Muscle of leg (tissue), 3 donors: ENCODE measurements at regions not wholly inside any gene's neighbourhood (a gene's known extent, or its start where the extent isn't known, plus 50 kb on each side); places are given as distances from the start of the nearest gene placed in this dataset.

ENCODE experiments used
- DNase-seq: peaks from one replicate; pipeline ENCODE4 v3.0.0; 2013
- H3K27ac ChIP-seq: one replicate; pipeline ENCODE4 v1.5.1; 2013; ENCODE audit warnings: mild to moderate bottlenecking, low read length, control low read depth
- H3K27me3 ChIP-seq: one replicate; pipeline ENCODE4 v1.6.1; 2013; ENCODE audit warnings: low read length; ENCODE audit not compliant: control insufficient read depth, insufficient read depth
- H3K36me3 ChIP-seq: one replicate; pipeline ENCODE4 v1.6.1; 2013; ENCODE audit warnings: low read length; ENCODE audit not compliant: control insufficient read depth, insufficient read depth
- H3K4me1 ChIP-seq: one replicate; pipeline ENCODE4 v1.6.1; 2013; ENCODE audit warnings: low read length; ENCODE audit not compliant: control insufficient read depth, insufficient read depth
- H3K4me3 ChIP-seq: one replicate; pipeline ENCODE4 v1.5.1; 2013; ENCODE audit warnings: low read length, control low read depth
- H3K9me3 ChIP-seq: replicated peaks from 2 replicates; pipeline ENCODE4 v1.6.1; 2013; ENCODE audit warnings: low read depth, low read length; ENCODE audit not compliant: control insufficient read depth
- WGBS: methylation state at CpG from one replicate; pipeline ENCODE4 v1.1.5; 2013; ENCODE audit warnings: missing lambda C conversion rate; ENCODE audit not compliant: insufficient coverage; 5-methylcytosine and 5-hydroxymethylcytosine counted together

DNA sequence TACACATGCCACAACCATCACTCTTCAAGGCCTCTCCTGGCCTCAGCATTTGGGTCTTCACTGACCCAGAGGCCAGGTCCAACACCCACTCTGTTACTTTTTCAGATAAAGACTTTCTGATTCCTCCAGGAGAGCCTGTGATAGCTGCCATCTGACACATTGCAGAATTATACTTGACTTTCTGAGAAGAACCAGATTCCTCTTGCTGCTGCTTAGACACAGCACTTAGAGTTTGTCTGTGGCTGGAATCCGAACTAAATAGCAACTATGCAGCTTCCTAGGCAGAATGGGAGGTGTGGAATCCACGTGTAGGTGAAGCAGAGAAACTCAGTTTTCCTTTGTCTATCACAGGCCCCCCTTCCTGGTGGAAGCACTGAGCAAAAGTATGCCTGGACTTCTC is 344.7 kb upstream of the SLC30A5 start:
- Histone ChIP-seq H3K27ac (no peak overlapping the region), H3K36me3 (no peaks in the 10 kb centered on the region), H3K4me3 (no peak overlapping the region), H3K4me1 (peaks cover 7% of the 10 kb centered on the region), H3K9me3 (no peaks in the 10 kb centered on the region), H3K27me3 (peaks cover 4% of the 10 kb centered on the region)
- DNase-seq = no peak
- 94% methylated on average over 2 of the region's 2 CpGs for WGBS

DNA sequence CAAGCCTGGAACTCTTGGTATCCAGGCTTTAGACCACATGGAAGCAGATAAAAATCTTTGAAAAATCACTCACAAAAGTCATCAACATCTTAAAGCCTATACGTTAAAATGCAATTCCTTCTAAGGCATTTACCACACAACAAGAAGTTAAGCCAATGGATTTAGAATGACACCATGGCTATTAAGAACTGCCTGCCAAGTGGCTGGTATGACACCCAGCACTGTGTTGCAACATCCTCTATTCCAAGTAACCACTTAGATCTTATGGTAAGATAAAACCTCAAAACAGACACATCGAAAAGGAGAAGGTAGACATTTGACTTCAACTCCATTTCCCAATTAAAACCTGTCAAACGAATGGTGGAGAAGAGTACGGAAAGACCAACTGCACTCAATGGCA is 344.2 kb upstream of the SLC30A5 start:
- 80% methylated on average over 1 of the region's 4 CpGs for WGBS
- H3K9me3 ChIP-seq = no peaks in the 10 kb centered on the region
- peaks cover 5% of the 10 kb centered on the region for H3K4me1 ChIP-seq
- DNase-seq = no peak
- H3K4me3 ChIP-seq = no peak overlapping the region
- H3K27me3 ChIP-seq = peaks cover 4% of the 10 kb centered on the region
- H3K27ac ChIP-seq = no peak overlapping the region
- no peaks in the 10 kb centered on the region for H3K36me3 ChIP-seq

DNA sequence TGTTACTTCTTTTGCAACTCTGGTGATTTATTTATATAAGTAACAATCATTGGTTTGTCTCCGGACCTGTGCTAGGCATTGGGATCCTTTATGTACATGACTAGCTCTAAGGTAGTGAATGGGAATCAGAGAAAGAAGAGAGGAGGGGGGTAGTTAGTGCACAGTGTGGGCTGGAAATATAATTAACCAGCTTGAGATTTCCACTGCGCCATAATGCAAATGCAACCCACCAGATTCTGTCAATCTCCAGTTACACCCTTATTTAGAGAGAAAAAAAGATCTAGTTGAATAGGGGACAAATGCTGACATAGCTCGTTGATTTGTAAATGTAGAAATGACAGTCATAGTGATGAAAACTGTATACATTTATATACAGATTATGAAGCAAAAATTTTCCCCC is 342.2 kb upstream of the SLC30A5 start:
- no peaks in the 10 kb centered on the region for H3K36me3 ChIP-seq
- peaks cover 2% of the 10 kb centered on the region for H3K4me1 ChIP-seq
- no peak for DNase-seq
- no peak overlapping the region for H3K27ac ChIP-seq
- WGBS = 80% methylated on average over 1 of the region's 3 CpGs
- H3K4me3 ChIP-seq = no peak overlapping the region
- H3K9me3 ChIP-seq = no peaks in the 10 kb centered on the region
- peaks cover 4% of the 10 kb centered on the region for H3K27me3 ChIP-seq

DNA sequence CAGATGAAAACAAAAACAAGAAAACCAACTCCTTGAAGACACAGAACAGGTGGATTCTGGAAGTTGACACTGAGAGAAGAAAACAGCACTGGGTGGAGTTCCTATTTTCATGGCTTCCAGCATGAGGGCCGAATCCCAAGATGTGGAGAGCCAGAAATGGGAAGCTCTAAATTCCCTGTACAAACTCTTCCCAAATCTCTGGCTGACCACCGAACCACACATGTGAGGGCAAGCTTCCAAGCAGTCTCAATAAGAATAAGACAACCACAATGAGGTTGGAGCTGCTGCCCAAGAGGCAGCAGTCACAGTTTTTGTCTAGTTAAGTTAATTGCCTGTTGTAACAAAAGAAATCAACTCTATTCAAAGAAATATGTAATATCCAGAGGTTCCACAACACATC is 339.3 kb upstream of the SLC30A5 start:
- H3K27me3 ChIP-seq = no peaks in the 10 kb centered on the region
- no peak overlapping the region for H3K4me3 ChIP-seq
- H3K9me3 ChIP-seq = no peaks in the 10 kb centered on the region
- no peak for DNase-seq
- H3K36me3 ChIP-seq = no peaks in the 10 kb centered on the region
- H3K27ac ChIP-seq = no peak overlapping the region
- no CpG with 5 or more reads among the region's 2 CpGs for whole genome bisulfite sequencing
- H3K4me1 ChIP-seq = no peaks in the 10 kb centered on the region

DNA sequence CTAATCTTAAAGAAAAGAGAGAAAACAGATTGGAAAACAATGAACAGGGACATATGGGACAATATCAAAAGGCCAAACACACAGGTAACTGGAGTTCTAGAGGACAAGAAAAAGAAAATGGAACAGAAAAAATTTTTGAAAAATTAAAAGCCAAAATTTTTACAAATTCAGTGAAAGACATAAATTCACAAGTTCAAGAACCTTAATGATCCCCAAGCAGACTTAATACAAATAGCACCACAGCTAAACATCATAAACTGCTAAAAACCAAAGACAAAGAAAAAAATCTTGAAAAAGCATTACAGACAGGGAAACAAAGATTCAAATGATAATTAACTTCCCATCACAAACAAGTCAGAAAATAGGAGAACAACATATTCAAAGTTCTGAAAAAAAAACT is 338.5 kb upstream of the SLC30A5 start:
- Histone ChIP-seq H3K9me3 (no peaks in the 10 kb centered on the region), H3K4me1 (no peaks in the 10 kb centered on the region), H3K27ac (no peak overlapping the region), H3K27me3 (no peaks in the 10 kb centered on the region), H3K36me3 (no peaks in the 10 kb centered on the region), H3K4me3 (no peak overlapping the region)
- no peak for DNase-seq

DNA sequence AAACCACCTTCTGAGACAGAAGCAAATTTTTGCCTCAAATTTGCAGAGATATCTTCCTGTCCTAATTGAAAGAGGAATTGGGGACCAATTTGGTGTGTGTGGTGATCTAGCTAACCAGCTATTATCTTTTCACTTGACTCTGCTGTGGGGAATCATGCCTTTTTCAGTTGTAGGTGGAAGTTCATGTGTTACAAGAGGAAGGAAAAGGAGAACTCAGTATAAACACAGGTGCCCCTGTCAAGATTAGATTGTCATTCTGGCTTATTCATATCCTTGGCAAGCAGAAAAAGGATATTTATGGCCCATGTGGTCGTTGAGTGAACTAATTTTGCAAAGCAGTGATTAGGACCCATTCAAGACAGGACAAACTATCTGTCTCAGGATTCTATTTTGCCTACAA is 336.8 kb upstream of the SLC30A5 start:
- Histone ChIP-seq H3K36me3 (no peaks in the 10 kb centered on the region), H3K9me3 (no peaks in the 10 kb centered on the region), H3K27ac (no peak overlapping the region), H3K4me3 (no peak overlapping the region), H3K4me1 (no peaks in the 10 kb centered on the region), H3K27me3 (no peaks in the 10 kb centered on the region)
- no CpG with 5 or more reads among the region's 1 CpG for WGBS
- DNase-seq = no peak

DNA sequence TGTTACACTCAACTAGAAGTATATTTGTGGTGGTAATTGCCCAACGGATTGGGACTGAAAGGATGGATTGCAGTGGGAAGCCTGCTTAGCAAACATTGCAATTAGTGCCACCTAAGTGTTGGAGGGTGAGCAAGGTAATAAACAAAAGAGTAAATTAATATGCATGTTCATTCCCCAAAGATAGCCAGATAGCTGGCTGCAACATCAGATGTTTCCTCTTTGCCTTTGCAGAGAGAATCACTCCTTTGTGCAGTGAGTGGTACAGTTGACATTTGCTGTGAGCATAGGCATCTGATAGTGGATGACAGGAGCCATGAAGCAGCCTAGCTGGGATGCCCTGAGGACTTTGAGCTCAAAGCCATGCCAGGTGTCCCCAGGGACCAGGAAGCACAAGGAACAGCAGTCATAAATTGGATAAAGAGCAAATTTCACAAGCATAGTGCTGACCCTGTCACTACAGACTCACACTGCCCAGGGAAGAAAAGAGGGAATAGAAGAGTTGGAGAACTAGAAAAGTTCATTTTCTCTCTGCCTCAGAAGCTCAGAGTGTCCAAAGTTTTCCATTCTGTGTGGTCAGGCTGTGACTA is 336.1 kb upstream of the SLC30A5 start:
- Histone ChIP-seq H3K4me1 (no peaks in the 10 kb centered on the region), H3K36me3 (no peaks in the 10 kb centered on the region), H3K4me3 (no peak overlapping the region), H3K9me3 (no peaks in the 10 kb centered on the region), H3K27ac (no peak overlapping the region), H3K27me3 (no peaks in the 10 kb centered on the region)
- 100% methylated on average over 1 of the region's 1 CpG for WGBS
- no peak for DNase-seq

DNA sequence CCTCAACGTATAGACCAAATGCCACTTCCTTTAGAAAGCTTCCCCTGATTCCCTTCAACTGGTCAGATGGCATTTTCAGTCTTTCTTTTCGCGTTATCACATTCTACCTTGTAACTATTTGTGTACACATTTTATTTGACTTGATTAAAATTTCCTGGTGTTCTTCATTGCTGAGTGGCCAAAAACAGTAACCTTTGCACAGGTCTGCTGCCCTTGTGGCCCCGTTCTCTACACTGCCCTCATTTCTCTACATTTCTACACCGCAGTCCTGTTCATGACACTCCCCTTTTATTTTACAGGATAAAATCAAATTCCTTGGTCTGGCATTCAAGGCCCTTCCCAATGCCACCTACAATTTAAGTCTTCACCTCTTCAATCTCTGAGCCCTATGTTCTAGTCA is 334.2 kb upstream of the SLC30A5 start:
- DNase-seq = no peak
- WGBS = 74% methylated on average over 3 of the region's 5 CpGs
- Histone ChIP-seq H3K27me3 (no peaks in the 10 kb centered on the region), H3K9me3 (no peaks in the 10 kb centered on the region), H3K36me3 (no peaks in the 10 kb centered on the region), H3K4me3 (no peak overlapping the region), H3K27ac (no peak overlapping the region), H3K4me1 (no peaks in the 10 kb centered on the region)

DNA sequence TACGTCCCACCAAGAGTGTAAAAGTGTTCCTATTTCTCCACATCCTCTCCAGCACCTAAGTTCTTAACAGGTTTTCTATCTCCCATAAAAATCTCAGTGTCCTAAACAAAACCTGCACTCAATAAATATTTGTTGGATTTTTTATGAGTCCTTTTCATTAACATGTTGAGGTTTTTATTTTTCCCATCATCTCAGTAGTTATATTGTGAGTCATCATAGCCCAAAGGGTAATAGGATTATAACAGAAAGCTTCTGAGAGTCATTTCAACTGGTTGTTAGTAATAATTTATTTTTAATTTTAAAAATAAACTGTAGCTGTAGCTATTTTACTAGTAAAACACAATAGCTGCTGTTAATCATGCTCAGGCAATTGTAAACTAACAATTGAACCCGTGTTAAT is 331.6 kb upstream of the SLC30A5 start:
- H3K27me3 ChIP-seq = no peaks in the 10 kb centered on the region

DNA sequence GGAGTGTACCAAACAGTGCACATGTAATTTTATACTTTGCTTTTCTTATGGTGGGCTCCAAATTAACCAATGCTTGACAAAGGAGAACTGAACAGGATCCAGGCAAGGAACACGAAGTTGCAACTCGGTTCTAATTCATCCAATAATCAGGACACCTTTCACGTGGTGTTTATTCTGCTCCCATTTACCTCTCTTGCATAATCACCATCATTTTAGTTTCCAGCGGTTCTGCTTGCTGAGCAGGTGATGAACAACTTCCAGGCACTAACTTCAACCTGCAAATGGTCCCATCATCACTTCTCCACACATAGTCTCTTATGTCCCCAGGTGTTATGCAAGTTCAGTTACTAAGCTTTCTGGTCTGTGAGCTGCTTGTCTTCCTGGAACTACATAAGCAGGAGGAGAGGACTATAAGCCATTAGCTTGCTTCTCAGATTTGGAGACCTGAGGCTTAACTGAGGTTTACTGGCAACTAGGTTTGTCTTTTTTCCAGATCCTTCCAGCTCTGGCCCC is 326.8 kb upstream of the SLC30A5 start:
- Histone ChIP-seq H3K27me3 (no peaks in the 10 kb centered on the region), H3K36me3 (no peaks in the 10 kb centered on the region), H3K9me3 (no peaks in the 10 kb centered on the region), H3K4me1 (peaks cover 3% of the 10 kb centered on the region), H3K27ac (no peak overlapping the region), H3K4me3 (no peak overlapping the region)
- DNase-seq = no peak
- 78% methylated on average over 4 of the region's 4 CpGs for WGBS

More for the DNA sequence above, 331.6 kb upstream of the SLC30A5 start:
- no peak for DNase-seq
- no peak overlapping the region for H3K27ac ChIP-seq
- no peaks in the 10 kb centered on the region for H3K4me1 ChIP-seq
- no peaks in the 10 kb centered on the region for H3K9me3 ChIP-seq
- no CpG with 5 or more reads among the region's 2 CpGs for WGBS
- H3K4me3 ChIP-seq = no peak overlapping the region
- no peaks in the 10 kb centered on the region for H3K36me3 ChIP-seq

DNA sequence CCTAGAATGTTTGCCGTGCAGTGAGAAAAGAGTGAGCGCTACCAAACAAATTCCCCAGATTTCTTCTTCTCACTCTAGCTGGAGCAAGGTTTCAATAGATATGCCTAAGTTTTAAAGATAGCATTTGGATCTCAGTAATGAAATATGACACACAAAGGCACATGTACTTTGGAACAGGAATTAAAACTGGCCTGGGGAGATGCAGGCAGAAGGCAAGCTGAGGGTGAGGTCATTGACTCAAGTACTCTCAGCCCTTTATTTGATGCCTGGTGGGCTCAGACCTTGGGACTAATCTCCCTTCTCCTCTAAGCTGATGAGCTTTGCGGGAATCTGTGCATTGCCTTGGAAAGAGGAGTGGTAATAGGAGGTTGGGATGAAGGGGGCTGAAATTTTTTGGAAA is 323.3 kb upstream of the SLC30A5 start:
- Histone ChIP-seq H3K27ac (no peak overlapping the region), H3K4me3 (no peak overlapping the region), H3K4me1 (peaks cover 3% of the 10 kb centered on the region), H3K27me3 (no peaks in the 10 kb centered on the region), H3K36me3 (no peaks in the 10 kb centered on the region), H3K9me3 (no peaks in the 10 kb centered on the region)
- DNase-seq = peak; percentile 17
- no CpG with 5 or more reads among the region's 3 CpGs for WGBS
